Cerebellar nuclear complex (tissue), 1 donor: ENCODE measurements at regions not wholly inside any gene's neighbourhood (a gene's known extent, or its start where the extent isn't known, plus 50 kb on each side); places are given as distances from the start of the nearest gene placed in this dataset.
"Not testable (repeated sequence)": the region's sequence is repeated elsewhere in the genome, so short reads cannot be mapped to it uniquely, and the experiment has no call there.

Source experiments
- DNase-seq, 2 experiments: peaks; one replicate each; lab custom pipeline; 2025; lab: John Stamatoyannopoulos, UW

- DNase-seq, result no peak
Measured at GRCh38 chr5:104452550-104452949, 890.0 kb upstream of the NUDT12 start.

GRCh38 chr5:104451911-104452310 is 889.3 kb upstream of the NUDT12 start:
- not testable (repeated sequence) for DNase-seq

DNA sequence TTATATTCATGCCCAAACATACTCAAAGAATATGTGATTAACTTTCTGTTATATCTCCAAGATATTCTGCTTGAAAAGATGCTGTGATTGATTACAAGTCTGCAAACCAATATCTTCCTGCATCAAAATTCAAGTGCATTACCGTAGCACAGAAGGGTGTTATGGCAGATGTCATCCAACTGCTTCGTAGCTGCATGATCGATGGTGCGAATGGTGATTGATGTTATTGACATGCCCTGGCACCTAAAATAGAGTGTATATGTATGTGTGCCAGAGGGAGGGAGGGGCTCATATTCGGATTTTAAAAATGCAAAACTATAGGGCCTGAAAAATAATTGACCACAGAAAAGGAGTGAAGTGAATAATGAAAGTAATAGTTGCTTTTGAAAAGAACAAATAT is 882.1 kb upstream of the NUDT12 start:
- no peak for DNase-seq

GRCh38 chr5:104443706-104444105 is 881.1 kb upstream of the NUDT12 start:
- DNase-seq, result no peak

- DNase-seq, result no peak
Measured at GRCh38 chr5:104431981-104432380, 869.4 kb upstream of the NUDT12 start.

DNA sequence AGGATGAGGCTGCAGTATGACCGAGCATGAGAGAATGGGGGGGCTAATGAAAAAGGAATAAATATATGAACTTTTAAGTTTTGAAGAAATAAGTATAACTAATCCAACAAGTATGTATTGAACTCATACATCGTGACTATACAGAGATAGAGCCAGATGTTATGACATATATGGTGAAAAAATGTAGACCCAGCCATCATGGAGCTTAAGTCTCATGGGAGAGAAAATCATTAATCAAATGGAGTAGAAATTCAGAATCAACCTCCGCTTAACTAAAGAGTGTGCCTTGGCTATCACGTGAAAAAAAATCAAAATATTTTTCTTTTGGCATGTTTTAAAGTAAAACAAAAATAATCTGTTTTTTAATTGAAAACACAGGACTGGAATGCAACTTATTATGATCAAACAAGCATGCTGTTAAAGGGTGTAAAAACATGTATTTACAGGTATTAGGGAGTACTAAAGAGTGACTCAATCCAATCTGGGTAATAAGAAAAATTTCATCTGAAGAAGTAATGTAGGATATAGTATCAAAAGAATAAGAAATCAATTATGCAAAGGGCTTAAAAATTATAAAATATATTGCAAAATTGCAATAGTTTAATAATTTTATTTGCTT is 868.5 kb upstream of the NUDT12 start:
- no peak for DNase-seq

GRCh38 chr5:104429911-104430310 is 867.3 kb upstream of the NUDT12 start:
- no peak for DNase-seq

DNA sequence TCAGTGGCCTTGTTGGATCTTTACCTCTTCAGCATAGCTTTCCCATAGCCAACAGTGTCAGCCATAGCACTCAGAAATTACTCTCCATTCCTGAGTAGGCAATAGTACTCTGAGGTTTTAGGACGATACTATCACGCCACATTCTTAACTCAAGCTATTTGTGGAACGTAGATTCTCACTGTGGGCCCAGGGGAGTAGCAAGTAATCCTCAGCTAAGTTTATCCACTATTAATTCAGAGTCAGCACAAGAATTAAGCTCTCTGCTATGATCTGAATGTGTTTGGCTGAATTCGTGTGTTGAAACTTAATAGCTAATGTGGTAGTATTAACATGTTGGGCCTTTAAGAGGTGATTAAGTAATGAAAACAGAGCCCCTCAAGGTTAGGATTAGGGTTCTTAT is 858.8 kb upstream of the NUDT12 start:
- DNase-seq, result no peak

GRCh38 chr5:104418056-104418455 is 855.5 kb upstream of the NUDT12 start:
- no peak for DNase-seq

GRCh38 chr5:104412649-104413240 is 850.2 kb upstream of the NUDT12 start:
- DNase-seq, result no peak

DNA sequence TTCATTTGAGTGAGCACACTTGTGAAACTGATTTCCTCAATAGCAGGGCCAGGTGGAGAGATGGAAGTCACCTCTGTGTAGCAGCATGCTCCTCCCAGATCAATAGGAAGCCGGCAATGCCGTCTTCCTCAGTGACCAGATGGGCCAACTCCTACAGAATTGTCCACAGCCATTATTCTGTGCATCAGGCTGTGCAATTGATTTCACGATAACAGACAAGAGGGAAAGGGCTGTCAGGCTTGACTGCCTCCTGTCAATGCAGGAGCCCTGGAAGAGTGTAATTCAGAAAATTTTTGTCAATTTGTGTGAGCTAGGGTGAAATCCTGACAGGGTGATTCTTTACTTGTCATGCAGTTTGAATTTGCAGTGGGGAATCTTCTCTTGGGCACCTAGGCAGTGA is 838.4 kb upstream of the NUDT12 start:
- DNase-seq, result no peak

DNA sequence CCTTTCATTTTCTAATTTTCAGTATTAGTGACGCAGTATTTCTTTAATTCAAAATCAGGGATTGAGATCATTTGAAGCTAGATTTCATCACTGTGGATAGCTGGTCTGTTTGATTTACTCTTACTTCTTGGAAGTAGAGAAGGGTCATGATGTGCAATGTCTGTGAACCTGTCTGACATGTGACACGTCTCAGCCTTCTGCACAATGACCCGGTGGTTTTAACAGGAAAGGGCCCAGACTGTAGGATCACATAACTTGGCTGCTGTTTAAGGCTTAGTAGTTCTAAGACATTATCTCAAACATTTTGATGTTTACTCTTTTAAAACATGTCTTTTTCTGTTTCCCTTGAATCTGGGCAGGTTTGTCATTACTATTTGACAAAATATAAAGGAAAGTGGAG is 823.3 kb upstream of the NUDT12 start:
- no peak for DNase-seq

DNA sequence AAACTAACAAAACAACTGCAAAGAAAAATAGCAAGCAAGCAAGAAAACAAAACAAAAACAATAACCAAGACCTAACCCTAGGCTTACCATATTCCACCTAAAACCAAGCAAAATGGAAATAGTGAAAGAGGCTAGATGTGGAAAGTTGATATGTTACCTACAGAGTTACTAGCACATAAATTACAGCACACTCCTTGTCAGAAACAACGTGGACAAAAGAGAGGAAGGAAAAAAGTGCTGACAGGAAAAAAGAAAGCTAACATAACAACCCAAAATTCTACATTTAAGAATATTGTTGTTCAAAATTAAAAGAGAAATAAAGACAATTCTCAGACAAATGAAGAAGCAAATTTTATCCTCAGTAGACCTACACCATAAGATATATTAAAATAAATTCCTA is 812.8 kb upstream of the NUDT12 start:
- DNase-seq, result no peak

GRCh38 chr5:104372796-104373195 is 810.2 kb upstream of the NUDT12 start:
- no peak for DNase-seq

DNA sequence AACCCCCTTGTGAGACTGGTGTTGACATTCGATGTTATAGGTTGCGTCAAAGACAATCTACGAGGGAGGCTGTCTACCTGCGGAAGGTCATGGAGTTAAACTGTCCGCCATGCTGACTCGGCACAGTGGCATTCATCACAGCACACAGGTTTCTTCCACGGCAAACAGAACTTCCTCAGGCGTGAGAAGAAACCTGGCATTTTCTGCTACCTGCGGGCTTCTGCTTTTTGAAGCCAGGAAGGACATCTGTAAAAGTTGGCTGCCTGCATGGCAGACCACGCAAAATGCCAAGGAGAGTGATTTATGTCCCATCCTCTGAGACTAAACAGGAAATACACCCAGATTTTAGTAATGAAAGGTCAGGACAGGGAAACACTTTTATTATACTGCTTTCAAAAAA is 809.8 kb upstream of the NUDT12 start:
- DNase-seq, result no peak

DNA sequence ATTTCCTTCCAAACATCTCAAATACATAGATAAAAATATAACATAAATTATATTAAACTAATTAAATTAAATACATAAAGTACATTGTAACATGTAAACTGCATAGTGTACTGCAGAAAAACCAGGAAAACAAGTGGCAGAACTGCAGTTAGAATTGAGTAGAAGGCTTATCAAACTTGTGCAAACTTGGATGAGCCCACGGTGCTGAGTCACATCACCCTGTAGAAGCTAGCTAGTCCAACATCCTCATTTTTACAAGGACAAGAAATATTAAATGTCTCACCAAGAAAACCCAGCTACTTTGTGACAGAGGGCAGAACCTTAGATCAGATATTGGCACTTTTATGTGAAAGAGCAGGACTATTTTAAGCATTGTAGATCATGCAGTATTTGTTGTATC is 807.9 kb upstream of the NUDT12 start:
- DNase-seq, result no peak

DNA sequence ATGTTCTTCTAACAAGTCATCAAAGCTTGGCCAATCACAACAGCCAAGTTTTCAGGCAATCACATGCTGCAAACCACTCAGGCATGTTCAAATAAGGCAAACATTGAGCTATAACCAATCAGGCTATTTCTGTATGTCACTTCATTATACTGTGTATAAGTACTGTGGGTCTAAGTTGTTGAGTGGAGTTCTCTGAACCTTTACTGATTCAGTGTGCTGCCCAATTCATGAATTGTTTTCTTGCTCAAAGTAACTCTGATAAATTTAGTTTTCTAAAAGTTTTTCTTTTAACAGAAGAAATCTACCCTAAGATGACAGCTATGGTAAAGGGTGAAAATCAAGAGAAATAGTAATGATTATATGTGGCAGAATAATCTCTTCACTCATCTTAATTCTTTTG is 805.4 kb upstream of the NUDT12 start:
- DNase-seq, result no peak

DNA sequence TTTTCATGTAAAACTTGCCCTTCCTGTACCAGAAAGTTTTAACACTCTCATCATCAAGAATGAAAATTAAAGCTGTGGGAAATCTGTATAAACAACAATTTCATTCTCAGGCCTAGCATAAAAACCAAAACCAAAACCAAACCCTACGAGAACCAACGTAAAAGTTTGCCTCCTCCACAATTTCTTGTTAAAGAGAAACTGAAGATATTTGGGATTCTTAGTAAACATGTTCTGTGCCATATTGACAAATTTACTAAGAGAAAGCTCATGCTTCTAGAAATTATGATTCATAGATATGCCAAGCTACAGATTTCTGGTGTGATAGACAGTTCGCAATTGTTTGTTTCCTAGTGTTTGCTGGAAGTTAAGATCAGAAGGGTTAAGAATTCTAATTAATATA is 801.0 kb upstream of the NUDT12 start:
- DNase-seq, result no peak

DNA sequence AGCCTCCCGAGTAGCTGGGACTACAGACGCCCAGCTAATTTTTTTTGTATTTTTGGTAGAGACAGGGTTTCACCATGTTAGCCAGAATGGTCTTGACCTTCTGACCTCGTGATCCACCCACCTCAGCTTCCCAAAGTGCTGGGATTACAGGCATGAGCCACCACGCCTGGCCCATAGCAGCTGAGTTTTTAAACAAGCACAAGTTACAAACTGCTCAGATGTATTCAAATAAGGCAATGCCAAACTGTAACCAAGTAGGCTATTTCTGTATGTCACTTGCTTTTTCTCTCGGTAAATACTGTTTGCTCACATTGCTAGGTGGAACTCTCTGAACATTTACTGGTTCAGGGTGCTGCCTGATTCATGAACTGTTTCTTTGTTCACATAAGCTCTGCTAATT is 799.3 kb upstream of the NUDT12 start:
- DNase-seq, result no peak

GRCh38 chr5:104355350-104355749 is 792.8 kb upstream of the NUDT12 start:
- no peak for DNase-seq

DNA sequence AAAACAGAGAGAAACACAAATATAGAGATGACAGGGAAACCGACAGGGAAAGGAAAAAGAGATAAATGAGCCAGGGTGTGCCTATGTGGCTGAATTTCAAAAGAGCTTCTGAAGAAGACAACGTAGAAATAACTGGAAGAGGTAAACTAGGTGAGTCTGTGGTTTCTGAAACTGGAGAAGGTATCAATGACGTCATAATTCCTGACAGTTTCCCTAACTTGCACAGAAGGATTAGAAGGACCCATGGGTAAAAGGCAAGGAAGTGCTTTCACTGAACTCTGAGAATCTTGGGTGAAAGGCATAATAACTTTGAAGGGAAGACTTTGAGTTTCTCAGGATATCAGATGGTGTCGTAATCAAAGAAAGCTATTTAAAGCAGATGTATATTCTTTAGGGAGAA is 790.8 kb upstream of the NUDT12 start:
- no peak for DNase-seq

GRCh38 chr5:104352954-104353353 is 790.4 kb upstream of the NUDT12 start:
- no peak for DNase-seq

DNA sequence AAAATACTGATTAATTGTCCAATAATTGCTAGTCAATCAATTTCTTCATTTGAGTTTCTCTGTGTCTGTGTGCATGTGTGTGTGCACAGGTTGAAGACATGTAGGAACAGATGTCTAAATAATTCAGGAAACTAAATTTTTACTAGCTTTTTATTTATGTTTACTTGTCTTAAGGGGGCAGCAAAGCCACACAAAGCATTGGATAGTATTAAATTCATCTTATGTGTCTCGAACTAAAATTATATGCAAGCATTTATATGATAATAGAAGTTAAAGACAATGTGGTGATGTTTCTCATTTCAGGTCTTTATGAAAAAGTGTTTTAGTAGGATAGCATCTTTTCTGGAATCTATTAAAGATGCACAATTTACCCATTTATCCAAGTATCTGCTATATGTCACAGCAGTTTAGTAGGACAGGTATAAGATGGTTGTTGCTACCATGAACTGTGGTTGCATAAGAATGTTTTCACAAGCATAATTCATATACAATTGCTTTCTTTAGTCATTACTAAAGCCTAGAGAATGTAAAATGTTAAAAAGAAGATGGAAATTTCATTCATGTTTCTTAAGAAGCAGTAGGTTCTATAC is 784.6 kb upstream of the NUDT12 start:
- DNase-seq, result no peak
